ACC112 (cell line): ENCODE measurements at regions not wholly inside any gene's neighbourhood (a gene's known extent, or its start where the extent isn't known, plus 50 kb on each side); places are given as distances from the start of the nearest gene placed in this dataset.

Experiments
- H2AFZ ChIP-seq: fragments of 200-600 bp; sonication (generic); one replicate; pipeline ENCODE4 v1.6.0; 2017; ENCODE audit warnings: antibody characterized with exemption, low read length; ENCODE audit not compliant: unreplicated experiment
- H3K27ac ChIP-seq: fragments of 200-600 bp; sonication (generic); 2 replicates; pipeline ENCODE4 v1.5.1; 2014; ENCODE audit warnings: low read depth, mild to moderate bottlenecking, antibody characterized with exemption, low read length, moderate library complexity
- H3K27me3 ChIP-seq: fragments of 200-600 bp; sonication (generic); 2 replicates; pipeline ENCODE4 v1.6.1; 2014; ENCODE audit warnings: mild to moderate bottlenecking, antibody characterized with exemption, low read length, moderate library complexity, mixed read lengths; ENCODE audit not compliant: insufficient read depth
- H3K36me3 ChIP-seq: fragments of 200-600 bp; sonication (generic); 2 replicates; pipeline ENCODE4 v1.6.1; 2016; ENCODE audit warnings: mild to moderate bottlenecking, antibody characterized with exemption, low read length, moderate library complexity, mixed read lengths; ENCODE audit not compliant: insufficient read depth
- H3K4me1 ChIP-seq: fragments of 200-600 bp; sonication (generic); one replicate; pipeline ENCODE4 v1.6.1; 2016; ENCODE audit warnings: low read length, mixed read lengths; ENCODE audit not compliant: insufficient read depth, unreplicated experiment, control insufficient read depth
- H3K4me3 ChIP-seq: fragments of 200-600 bp; sonication (generic); 2 replicates; pipeline ENCODE4 v1.5.1; 2014; ENCODE audit warnings: mild to moderate bottlenecking, low read depth, low read length
- H3K79me2 ChIP-seq: fragments of 200-600 bp; sonication (generic); one replicate; pipeline ENCODE4 v1.6.0; 2016; ENCODE audit warnings: low read length; ENCODE audit not compliant: control insufficient read depth, unreplicated experiment, insufficient read depth

GRCh38 chr5:86970361-86970760, 297.3 kb upstream of the RASA1 start:
- no peaks in the 10 kb centered on the region for H3K27me3 ChIP-seq

GRCh38 chr5:86971034-86971571, 296.6 kb upstream of the RASA1 start:
- Histone ChIP-seq H3K4me3 (peak overlapping the region; percentile 48; the same call in 1 of the 2 replicates), H3K27ac (no peak overlapping the region)

More at GRCh38 chr5:86970361-86970760, 297.3 kb upstream of the RASA1 start:
- no peaks in the 10 kb centered on the region for H3K36me3 ChIP-seq
- H3K79me2 ChIP-seq, result no peaks in the 10 kb centered on the region
- H2AFZ ChIP-seq, result no peak overlapping the region
- H3K4me3 ChIP-seq, result no peak overlapping the region
- no peak overlapping the region for H3K27ac ChIP-seq
- no peaks in the 10 kb centered on the region for H3K4me1 ChIP-seq

GRCh38 chr5:86974955-86975354, 292.7 kb upstream of the RASA1 start:
- Histone ChIP-seq H3K4me1 (peaks cover 5% of the 10 kb centered on the region), H3K4me3 (no peak overlapping the region), H2AFZ (no peak overlapping the region), H3K27ac (no peak overlapping the region), H3K36me3 (no peaks in the 10 kb centered on the region), H3K27me3 (no peaks in the 10 kb centered on the region), H3K79me2 (no peaks in the 10 kb centered on the region)

More at GRCh38 chr5:86971034-86971571, 296.6 kb upstream of the RASA1 start:
- Histone ChIP-seq H3K4me1 (no peaks in the 10 kb centered on the region), H3K79me2 (no peaks in the 10 kb centered on the region), H2AFZ (peak overlapping the region; percentile 65), H3K27me3 (no peaks in the 10 kb centered on the region), H3K36me3 (no peaks in the 10 kb centered on the region)

- H2AFZ ChIP-seq, result no peak overlapping the region
- no peak overlapping the region for H3K27ac ChIP-seq
- H3K79me2 ChIP-seq, result no peaks in the 10 kb centered on the region
- no peaks in the 10 kb centered on the region for H3K27me3 ChIP-seq
- H3K36me3 ChIP-seq, result no peaks in the 10 kb centered on the region
- peaks cover 9% of the 10 kb centered on the region for H3K4me1 ChIP-seq
- H3K4me3 ChIP-seq, result no peak overlapping the region
These were observed 290.5 kb upstream of the RASA1 start for GRCh38 chr5:86977190-86977589.

- H3K27me3 ChIP-seq, result no peaks in the 10 kb centered on the region
- no peaks in the 10 kb centered on the region for H3K79me2 ChIP-seq
- no peak overlapping the region for H3K27ac ChIP-seq
- H3K4me1 ChIP-seq, result peaks cover 9% of the 10 kb centered on the region
- no peaks in the 10 kb centered on the region for H3K36me3 ChIP-seq
- no peak overlapping the region for H3K4me3 ChIP-seq
- H2AFZ ChIP-seq, result no peak overlapping the region
These were observed 289.9 kb upstream of the RASA1 start for GRCh38 chr5:86977808-86978207.

GRCh38 chr5:86979811-86980411, 287.8 kb upstream of the RASA1 start:
- peaks cover 9% of the 10 kb centered on the region for H3K4me1 ChIP-seq
- H3K79me2 ChIP-seq, result no peaks in the 10 kb centered on the region
- no peaks in the 10 kb centered on the region for H3K27me3 ChIP-seq
- H3K4me3 ChIP-seq, result peak overlapping the region; percentile 19
- H3K36me3 ChIP-seq, result no peaks in the 10 kb centered on the region
- H2AFZ ChIP-seq, result peak overlapping the region; percentile 52
- H3K27ac ChIP-seq, result peak overlapping the region; percentile 40

GRCh38 chr5:86981898-86982297, 285.8 kb upstream of the RASA1 start:
- Histone ChIP-seq H3K79me2 (no peaks in the 10 kb centered on the region), H3K27me3 (no peaks in the 10 kb centered on the region), H3K36me3 (no peaks in the 10 kb centered on the region), H3K27ac (no peak overlapping the region), H3K4me1 (peaks cover 9% of the 10 kb centered on the region), H2AFZ (no peak overlapping the region), H3K4me3 (no peak overlapping the region)

GRCh38 chr5:86983208-86983607, 284.5 kb upstream of the RASA1 start:
- H3K36me3 ChIP-seq, result no peaks in the 10 kb centered on the region
- H3K27me3 ChIP-seq, result no peaks in the 10 kb centered on the region
- no peak overlapping the region for H3K4me3 ChIP-seq
- H3K4me1 ChIP-seq, result peaks cover 9% of the 10 kb centered on the region
- H2AFZ ChIP-seq, result peak overlapping the region; percentile 7
- no peaks in the 10 kb centered on the region for H3K79me2 ChIP-seq
- H3K27ac ChIP-seq, result no peak overlapping the region

GRCh38 chr5:86986837-86987236, 280.8 kb upstream of the RASA1 start:
- Histone ChIP-seq H3K27ac (no peak overlapping the region), H2AFZ (no peak overlapping the region)

GRCh38 chr5:86997516-86997915, 270.2 kb upstream of the RASA1 start:
- Histone ChIP-seq H2AFZ (no peak overlapping the region), H3K36me3 (no peaks in the 10 kb centered on the region), H3K79me2 (no peaks in the 10 kb centered on the region), H3K27me3 (no peaks in the 10 kb centered on the region), H3K27ac (no peak overlapping the region), H3K4me3 (no peak overlapping the region), H3K4me1 (no peaks in the 10 kb centered on the region)

More at GRCh38 chr5:86986837-86987236, 280.8 kb upstream of the RASA1 start:
- H3K4me1 ChIP-seq, result no peaks in the 10 kb centered on the region
- no peaks in the 10 kb centered on the region for H3K27me3 ChIP-seq
- no peaks in the 10 kb centered on the region for H3K36me3 ChIP-seq
- H3K4me3 ChIP-seq, result no peak overlapping the region
- no peaks in the 10 kb centered on the region for H3K79me2 ChIP-seq

- no peak overlapping the region for H2AFZ ChIP-seq
These were observed 267.7 kb upstream of the RASA1 start for GRCh38 chr5:86999951-87000350.

More at GRCh38 chr5:86999951-87000350, 267.7 kb upstream of the RASA1 start:
- no peak overlapping the region for H3K27ac ChIP-seq
- H3K4me1 ChIP-seq, result no peaks in the 10 kb centered on the region
- no peak overlapping the region for H3K4me3 ChIP-seq
- H3K27me3 ChIP-seq, result no peaks in the 10 kb centered on the region
- H3K79me2 ChIP-seq, result no peaks in the 10 kb centered on the region
- H3K36me3 ChIP-seq, result no peaks in the 10 kb centered on the region
